ENCODE measurements at regions not wholly inside any gene's neighbourhood (a gene's known extent, or its start where the extent isn't known, plus 50 kb on each side); places are given as distances from the start of the nearest gene placed in this dataset.
"Not testable (repeated sequence)": the region's sequence is repeated elsewhere in the genome, so short reads cannot be mapped to it uniquely, and the experiment has no call there.

GRCh38 chr20:12241065-12241464, 323.4 kb downstream of the BTBD3 start:
- no peak for DNase-seq
- TF ChIP-seq CTCF (IDR thresholded peaks at IDR 0.05 in 8 of 11, conservative IDR thresholded peaks at IDR 0.05 in 3 of 11): no peak
- no peak for TF ChIP-seq POLR2AphosphoS5 (IDR thresholded peaks at IDR 0.05)
- no peak for TF ChIP-seq POLR2A (IDR thresholded peaks at IDR 0.05)
- Histone ChIP-seq H3K4me1 (no peaks in the 10 kb centered on the region), H3K4me3 (no peak overlapping the region), H3K9me3 (no peaks in the 10 kb centered on the region), H3K27me3 (replicated peaks in 1 of 7) (no peaks in the 10 kb centered on the region), H3K27ac (no peak overlapping the region), H3K36me3 (no peaks in the 10 kb centered on the region)
- intact Hi-C loops (cut with DNase I; ENCODE audit: low total_unique reads): no loop called here
- WGBS, 5 donors: 74 to 80% (median 77%) methylated on average over 3 of the region's 3 CpGs

GRCh38 chr20:12243327-12243726, 325.6 kb downstream of the BTBD3 start:
- WGBS, 5 donors: 55 to 78% (median 76%) methylated on average over 5 of the region's 5 CpGs
- intact Hi-C loops (cut with DNase I; ENCODE audit: low total_unique reads): no loop called here
- Histone ChIP-seq H3K36me3 (no peaks in the 10 kb centered on the region), H3K4me1 (no peaks in the 10 kb centered on the region), H3K27ac (no peak overlapping the region), H3K27me3 (replicated peaks in 1 of 7) (no peaks in the 10 kb centered on the region), H3K9me3 (no peaks in the 10 kb centered on the region), H3K4me3 (no peak overlapping the region)
- no peak for TF ChIP-seq POLR2A (IDR thresholded peaks at IDR 0.05)
- no peak for TF ChIP-seq POLR2AphosphoS5 (IDR thresholded peaks at IDR 0.05)
- no peak for TF ChIP-seq CTCF (IDR thresholded peaks at IDR 0.05 in 8 of 11, conservative IDR thresholded peaks at IDR 0.05 in 3 of 11)
- no peak for DNase-seq

GRCh38 chr20:12248481-12248880, 330.8 kb downstream of the BTBD3 start:
- H3K4me3 ChIP-seq: no peak overlapping the region
- 77 to 86% (median 83%) methylated on average over 2 of the region's 2 CpGs for WGBS, 5 donors
- H3K27me3 ChIP-seq (replicated peaks in 1 of 7): no peaks in the 10 kb centered on the region
- no peaks in the 10 kb centered on the region for H3K36me3 ChIP-seq
- H3K27ac ChIP-seq: no peak overlapping the region
- H3K9me3 ChIP-seq: peaks cover 0 to 6% (median 3%) of the 10 kb centered on the region in 8 donors
- intact Hi-C loops (cut with DNase I; ENCODE audit: low total_unique reads): no loop called here
- no peak for TF ChIP-seq CTCF (IDR thresholded peaks at IDR 0.05 in 8 of 11, conservative IDR thresholded peaks at IDR 0.05 in 3 of 11)
- no peak for TF ChIP-seq POLR2AphosphoS5 (IDR thresholded peaks at IDR 0.05)
- TF ChIP-seq POLR2A (IDR thresholded peaks at IDR 0.05): no peak
- H3K4me1 ChIP-seq: no peaks in the 10 kb centered on the region
- no peak for DNase-seq

- not testable (repeated sequence) for DNase-seq
These were observed 333.0 kb downstream of the BTBD3 start for GRCh38 chr20:12250661-12251060.

GRCh38 chr20:12252793-12253192, 335.1 kb downstream of the BTBD3 start:
- TF ChIP-seq POLR2AphosphoS5 (IDR thresholded peaks at IDR 0.05) (no peak), CTCF (IDR thresholded peaks at IDR 0.05 in 8 of 11, conservative IDR thresholded peaks at IDR 0.05 in 3 of 11) (no peak), POLR2A (IDR thresholded peaks at IDR 0.05) (no peak)
- no peaks in the 10 kb centered on the region for H3K27me3 ChIP-seq (replicated peaks in 1 of 7)

More at GRCh38 chr20:12250661-12251060, 333.0 kb downstream of the BTBD3 start:
- H3K27ac ChIP-seq; H3K36me3 ChIP-seq; H3K27me3 ChIP-seq (replicated peaks in 1 of 7); H3K4me1 ChIP-seq; H3K4me3 ChIP-seq; H3K9me3 ChIP-seq; intact Hi-C loops (cut with DNase I; ENCODE audit: low total_unique reads): not testable (repeated sequence)
- WGBS, 5 donors: 72 to 96% (median 84%) methylated on average over 1 of the region's 1 CpG

More at GRCh38 chr20:12252793-12253192, 335.1 kb downstream of the BTBD3 start:
- H3K9me3 ChIP-seq: peaks cover 0 to 6% (median 3%) of the 10 kb centered on the region in 8 donors
- no peak for DNase-seq
- H3K4me1 ChIP-seq: no peaks in the 10 kb centered on the region
- no peak overlapping the region for H3K4me3 ChIP-seq
- WGBS, 5 donors: 71 to 88% (median 82%) methylated on average over 7 of the region's 7 CpGs
- H3K27ac ChIP-seq: no peak overlapping the region
- intact Hi-C loops (cut with DNase I; ENCODE audit: low total_unique reads): no loop called here
- H3K36me3 ChIP-seq: no peaks in the 10 kb centered on the region
